Heart right ventricle (tissue), 16 donors: ENCODE measurements at regions not wholly inside any gene's neighbourhood (a gene's known extent, or its start where the extent isn't known, plus 50 kb on each side); places are given as distances from the start of the nearest gene placed in this dataset.

ENCODE experiments used
- ATAC-seq, 8 donors: fragments of 200-7000 bp; cut with Tn5 transposase; one replicate each; pipeline ENCODE4 v1.9.1; 2020; ENCODE audit warnings: mild to moderate bottlenecking in 8 of 8, moderate library complexity in 8 of 8, moderate number of reproducible peaks in 1 of 8
- DNase-seq, 2 donors: peaks; one replicate each; pipeline ENCODE4 v3.0.0-alpha.2; 2020
- H3K27ac ChIP-seq, 10 donors: fragments of 200-600 bp; sonication (generic) in 2 of 10; one replicate each; pipeline versions ENCODE4 v1.5.0 to v1.8.0; 2020 to 2022; ENCODE audit warnings: mild to moderate bottlenecking in 3 of 10
- H3K27me3 ChIP-seq, 7 donors: fragments of 200-600 bp; one replicate each; pipeline ENCODE4 v1.8.0; 2021 to 2022; ENCODE audit warnings: mild to moderate bottlenecking in 2 of 7
- H3K36me3 ChIP-seq, 9 donors: fragments of 200-600 bp; sonication (generic) in 1 of 9; one replicate each; pipeline versions ENCODE4 v1.5.0 to v1.8.0; 2020 to 2022; ENCODE audit warnings: mild to moderate bottlenecking in 2 of 9
- H3K4me1 ChIP-seq, 9 donors: fragments of 200-600 bp; sonication (generic) in 1 of 9; one replicate each; pipeline versions ENCODE4 v1.5.0 to v1.8.0; 2020 to 2022; ENCODE audit warnings: mild to moderate bottlenecking in 4 of 9
- H3K4me3 ChIP-seq, 10 donors: fragments of 200-600 bp; sonication (generic) in 2 of 10; one replicate each; pipeline versions ENCODE4 v1.5.0 to v1.8.0; 2020 to 2022; ENCODE audit warnings: mild to moderate bottlenecking in 7 of 10, moderate library complexity in 2 of 10
- H3K9me3 ChIP-seq, 11 donors: fragments of 200-600 bp in 10 of 11; sonication (generic) in 2 of 11; one replicate each; pipeline versions ENCODE4 v1.5.0 to v1.8.0; 2013 to 2022; ENCODE audit warnings: mild to moderate bottlenecking in 2 of 11, control low read depth in 1 of 11, moderate library complexity in 1 of 11
- WGBS, 2 donors: extraction: QIAGEN DNeasy Blood & Tissue Kit; methylation state at CpG; one replicate each; pipeline ENCODE4 v1.1.7; 2013; ENCODE audit warnings: inconsistent platforms in 1 of 2; 5-methylcytosine and 5-hydroxymethylcytosine counted together
- intact Hi-C, 10 donors: fragments of 100-400 bp; cut with DNase I; formaldehyde crosslinking; loops; one replicate each; pipeline versions ENCODE4 v1.11.1 to v1.14.2; 2022
- TF ChIP-seq, protein P1 (sequence below), 9 donors: fragments of 200-600 bp; sonication (generic) in 2 of 9; IDR thresholded peaks; one replicate each; pipeline versions ENCODE4 v1.5.0 to v1.8.0; 2021 to 2022; ENCODE audit warnings: antibody characterized with exemption in 9 of 9, mild to moderate bottlenecking in 5 of 9, moderate library complexity in 1 of 9
- donor health status: Arrhythmogenic right ventricular cardiomyopathy.
- donor health status: ischemic (EF 13 %, LVEDD 7.1; RV severe dilation, severe dysfunction).
- donor health status: healthy with polysubstance abuse.
- donor health status: DM: no; HTN: yes; CAD: no.
- donor health status: DM: no; HTN: no; CAD: no.
- donor health status: ischemic (EF 25% LVEDD 6.9; RV normal size, moderate dysfunction).
- donor health status: ischemic (EF 25% LVEDD 5.7; RV mildly dilated, moderate dysfunction).
- donor health status: healthy.
- donor health status: DM: yes; HTN: yes; CAD: no.
- donor health status: Ischemic cardiomyopathy.
- donor health status: ischemic (EF 35%, LVEDD 5.7; RV mildly dilated, moderate dysfunction).
- donor health status: nonischemic (EF 11% LVEDD 7.7; RV severe dilation, severe dysfunction).
- donor health status: DM: yes; HTN: yes; CAD: no.
- donor health status: PGD.
- donor health status: ischemic (EF 29% LVEDD 5.4; RV normal size, mild dysfunction).
- donor health status: nonischemic (EF 23%, LVEDD 6.1; RV moderate dilation, normal function).

DNA sequence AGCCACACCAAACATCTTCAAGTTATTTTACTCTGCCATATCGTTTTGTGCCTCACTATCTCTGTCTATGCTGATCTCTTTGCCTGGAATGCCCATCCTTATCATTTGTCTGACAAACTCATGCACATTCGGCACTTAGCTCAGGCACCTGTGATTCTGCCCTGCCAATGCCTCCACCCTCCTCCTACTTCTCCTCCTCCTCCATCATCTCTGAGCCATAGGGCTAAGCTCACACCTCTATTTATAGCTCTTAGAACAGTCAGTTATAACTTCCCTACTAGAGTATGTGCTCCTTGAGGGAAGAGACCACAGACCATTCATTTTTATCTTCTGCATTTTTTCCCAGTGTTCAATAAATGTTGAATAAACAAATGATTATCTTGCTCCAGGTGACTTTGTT is 51.2 kb upstream of the CDK13 start:
- WGBS, 2 donors: 20 to 26% methylated on average over 2 of the region's 2 CpGs
- Histone ChIP-seq H3K36me3 (no peaks in the 10 kb centered on the region), H3K27ac (no peak overlapping the region), H3K9me3 (peaks cover 0 to under 1% (median 0%) of the 10 kb centered on the region in 11 donors), H3K4me1 (peaks cover 0 to 11% (median 0%) of the 10 kb centered on the region in 9 donors), H3K27me3 (no peaks in the 10 kb centered on the region), H3K4me3 (no peak overlapping the region)
- intact Hi-C loops: loop anchor here in 7 of 10 donors (2.0 to 10.0 kb wide), 7 partner anchors 48 to 238 kb away; partner anchors contain the start of genes MPLKIP (in 2 of the 7), SUGCT (in 2 of the 7) and CDK13 (in 1 of the 7)
- ATAC-seq (peak in 6 of 8 donors; percentile 61 to 85 (median 77)), DNase-seq (no peak)
- TF ChIP-seq, protein P1, sequence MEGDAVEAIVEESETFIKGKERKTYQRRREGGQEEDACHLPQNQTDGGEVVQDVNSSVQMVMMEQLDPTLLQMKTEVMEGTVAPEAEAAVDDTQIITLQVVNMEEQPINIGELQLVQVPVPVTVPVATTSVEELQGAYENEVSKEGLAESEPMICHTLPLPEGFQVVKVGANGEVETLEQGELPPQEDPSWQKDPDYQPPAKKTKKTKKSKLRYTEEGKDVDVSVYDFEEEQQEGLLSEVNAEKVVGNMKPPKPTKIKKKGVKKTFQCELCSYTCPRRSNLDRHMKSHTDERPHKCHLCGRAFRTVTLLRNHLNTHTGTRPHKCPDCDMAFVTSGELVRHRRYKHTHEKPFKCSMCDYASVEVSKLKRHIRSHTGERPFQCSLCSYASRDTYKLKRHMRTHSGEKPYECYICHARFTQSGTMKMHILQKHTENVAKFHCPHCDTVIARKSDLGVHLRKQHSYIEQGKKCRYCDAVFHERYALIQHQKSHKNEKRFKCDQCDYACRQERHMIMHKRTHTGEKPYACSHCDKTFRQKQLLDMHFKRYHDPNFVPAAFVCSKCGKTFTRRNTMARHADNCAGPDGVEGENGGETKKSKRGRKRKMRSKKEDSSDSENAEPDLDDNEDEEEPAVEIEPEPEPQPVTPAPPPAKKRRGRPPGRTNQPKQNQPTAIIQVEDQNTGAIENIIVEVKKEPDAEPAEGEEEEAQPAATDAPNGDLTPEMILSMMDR (IDR thresholded peaks at IDR 0.05): no peak
